IPS-18c (cell line): ENCODE measurements at regions not wholly inside any gene's neighbourhood (a gene's known extent, or its start where the extent isn't known, plus 50 kb on each side); places are given as distances from the start of the nearest gene placed in this dataset.
"Not testable (repeated sequence)": the region's sequence is repeated elsewhere in the genome, so short reads cannot be mapped to it uniquely, and the experiment has no call there.

ENCODE experiments used
- H3K4me3 ChIP-seq: 2 replicates; pipeline ENCODE4 v1.7.0; 2013; ENCODE audit warnings: low read depth, mild to moderate bottlenecking, low read length, moderate library complexity; ENCODE audit not compliant: insufficient read depth
- H3K9me3 ChIP-seq: one replicate; pipeline ENCODE4 v1.6.1; 2013; ENCODE audit warnings: mild to moderate bottlenecking, low read length, moderate library complexity; ENCODE audit not compliant: control insufficient read depth, insufficient read depth

DNA sequence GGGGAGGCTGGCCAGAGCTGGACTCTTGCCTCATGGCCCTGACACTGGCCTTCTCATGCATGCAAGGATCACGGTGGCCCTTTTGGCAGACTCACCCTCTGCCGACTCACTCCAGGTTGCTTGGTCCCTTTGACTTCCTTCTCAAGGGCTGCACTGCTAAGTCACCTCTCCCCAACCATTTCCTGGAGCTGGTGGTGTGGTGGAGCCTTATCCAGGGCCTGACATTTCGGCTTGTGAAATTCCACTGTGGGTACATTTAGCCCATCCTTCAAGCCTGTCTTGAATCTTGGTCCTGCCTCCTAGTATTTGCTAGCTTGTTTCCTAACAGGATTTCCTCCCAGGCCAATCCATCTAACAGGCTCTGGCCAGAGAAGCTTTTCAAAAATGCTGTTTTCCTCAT, 52.6 kb upstream of the JUN start:
- Histone ChIP-seq H3K4me3 (no peak overlapping the region), H3K9me3 (no peaks in the 10 kb centered on the region)

DNA sequence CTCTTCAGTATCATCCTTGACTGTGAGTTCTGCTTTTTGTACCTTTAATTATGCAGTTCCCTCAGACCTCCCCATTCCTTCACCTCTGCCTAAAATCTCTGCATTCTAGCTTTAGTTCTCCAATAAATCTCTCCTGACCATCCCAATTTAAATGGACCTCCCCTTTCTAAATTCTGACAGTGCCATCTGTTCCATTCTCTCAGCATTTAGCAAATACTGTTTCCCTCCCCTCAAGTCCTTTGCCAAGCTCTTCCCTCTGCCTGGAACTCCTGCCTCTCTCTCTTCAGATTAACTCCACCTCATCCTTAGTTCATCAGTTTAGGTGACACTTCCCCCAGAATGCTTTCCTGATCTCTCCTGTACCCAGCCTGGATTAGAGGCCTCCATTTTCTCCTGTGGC, 54.0 kb upstream of the JUN start:
- Histone ChIP-seq H3K4me3 (no peak overlapping the region), H3K9me3 (no peaks in the 10 kb centered on the region)

DNA sequence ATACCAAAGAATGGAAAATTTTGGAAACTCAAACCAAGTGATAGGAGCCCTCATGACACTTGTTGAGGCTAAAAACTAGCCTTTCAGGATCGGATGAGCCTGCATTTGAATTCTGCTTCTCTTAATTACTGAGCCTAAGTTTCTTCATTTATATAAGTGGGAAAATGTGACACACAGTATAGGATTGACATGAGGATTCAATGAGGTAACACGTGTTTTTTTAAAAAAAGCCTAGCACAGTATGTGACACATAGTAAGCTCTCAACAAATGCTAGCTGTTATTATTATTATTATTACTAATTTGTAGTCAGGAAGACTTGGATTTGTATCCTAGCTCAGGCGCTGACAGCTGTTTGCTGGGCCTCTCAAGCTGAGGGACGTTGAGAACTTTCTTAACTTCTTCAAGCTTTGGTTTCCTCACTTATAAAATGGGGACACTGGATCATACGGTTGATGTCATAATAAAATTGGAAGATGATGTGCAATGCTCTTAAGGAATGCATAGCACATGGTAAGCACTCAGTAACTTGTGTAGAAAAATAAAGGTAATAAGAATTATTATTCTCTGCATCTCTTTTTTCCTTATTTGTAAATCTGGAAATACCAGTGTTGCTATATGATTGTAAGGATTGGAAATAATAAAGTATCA, 55.4 kb upstream of the JUN start:
- H3K9me3 ChIP-seq: no peaks in the 10 kb centered on the region
- no peak overlapping the region for H3K4me3 ChIP-seq

DNA sequence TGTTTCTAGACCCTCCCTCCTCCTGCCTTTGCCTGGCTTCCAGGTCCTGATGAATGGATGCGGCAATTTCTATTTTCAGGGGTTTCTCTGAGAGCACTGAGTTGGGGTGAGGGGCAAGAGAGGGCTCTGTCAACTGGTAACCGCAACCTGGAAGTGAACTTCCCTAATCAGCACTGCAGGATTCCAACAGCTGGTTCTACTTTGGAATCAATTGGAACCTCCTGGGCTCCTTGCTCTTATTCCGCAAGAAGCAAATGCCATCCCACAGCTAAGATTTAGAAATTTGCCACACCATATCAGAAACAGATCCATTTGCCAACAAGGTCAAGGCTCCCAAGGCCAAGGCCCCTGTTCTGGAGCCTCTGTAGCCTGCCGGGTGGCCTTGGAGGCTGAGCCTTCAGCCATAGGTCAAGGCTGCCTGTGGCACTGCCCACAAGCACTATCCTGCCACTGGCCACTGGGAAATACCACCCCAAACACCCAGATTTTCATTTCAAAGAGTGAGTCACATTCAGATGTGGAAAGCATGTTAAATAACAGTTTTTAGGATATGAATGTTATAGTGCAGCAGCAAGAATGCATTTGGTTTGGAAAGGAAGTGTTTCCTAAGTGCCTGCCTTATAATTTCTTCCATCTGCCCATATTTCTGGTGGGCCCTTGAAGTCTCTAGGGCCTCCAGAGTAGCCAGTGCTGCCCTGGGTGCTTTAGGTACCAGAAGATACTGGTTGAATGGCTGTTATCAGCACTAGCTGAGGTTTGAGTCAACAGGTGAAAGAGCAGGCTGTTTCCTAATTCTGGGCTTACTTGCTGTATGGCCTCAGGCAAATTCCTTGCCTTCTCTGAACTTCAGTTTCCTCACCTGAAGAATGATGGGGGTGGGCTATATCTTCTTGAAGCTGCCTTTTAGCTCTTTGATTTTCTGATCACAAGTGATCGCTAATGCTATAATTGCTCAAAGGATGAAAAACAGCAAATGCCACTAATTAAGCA, 56.3 kb upstream of the JUN start:
- Histone ChIP-seq H3K4me3 (no peak overlapping the region), H3K9me3 (no peaks in the 10 kb centered on the region)

DNA sequence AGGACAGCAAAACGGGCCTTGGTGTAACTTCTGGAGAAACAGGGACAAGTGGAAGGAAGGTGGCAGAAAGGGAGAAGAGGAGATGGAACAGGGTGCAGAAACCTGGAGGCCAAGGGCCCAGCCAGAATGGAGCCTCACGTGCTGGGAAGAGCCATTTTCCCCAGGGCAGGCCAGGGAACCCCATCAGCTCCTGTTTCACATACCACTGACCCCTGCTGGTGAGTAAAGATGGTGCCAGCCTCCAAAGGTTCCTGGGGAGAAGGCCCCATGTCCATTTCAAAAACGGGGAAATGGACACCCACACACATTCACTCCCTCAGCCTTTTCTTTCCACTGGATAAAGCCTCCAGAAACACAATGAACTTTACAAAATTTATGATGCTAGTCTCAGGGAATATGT, 57.6 kb upstream of the JUN start:
- Histone ChIP-seq H3K9me3 (no peaks in the 10 kb centered on the region), H3K4me3 (no peak overlapping the region)

DNA sequence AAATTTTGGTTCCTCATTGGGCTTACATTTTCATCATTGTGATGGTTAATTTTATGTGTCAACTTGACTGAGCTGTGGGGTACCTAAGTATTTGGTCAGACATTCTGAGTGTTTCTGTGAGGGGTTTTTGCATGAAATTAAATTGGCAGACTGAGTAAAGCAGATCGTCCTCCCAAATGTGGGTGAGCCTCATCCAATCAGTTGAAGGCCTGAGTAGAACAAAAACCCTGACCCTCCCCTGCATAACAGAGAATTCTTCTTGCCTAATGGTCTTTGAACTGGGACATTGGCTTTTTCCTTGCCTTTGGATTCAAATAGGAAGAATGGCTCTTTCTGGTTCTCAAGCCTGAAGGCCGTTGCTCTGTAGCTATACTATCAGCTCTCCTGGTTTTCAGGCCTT, 59.1 kb upstream of the JUN start:
- Histone ChIP-seq H3K4me3 (no peak overlapping the region), H3K9me3 (no peaks in the 10 kb centered on the region)

DNA sequence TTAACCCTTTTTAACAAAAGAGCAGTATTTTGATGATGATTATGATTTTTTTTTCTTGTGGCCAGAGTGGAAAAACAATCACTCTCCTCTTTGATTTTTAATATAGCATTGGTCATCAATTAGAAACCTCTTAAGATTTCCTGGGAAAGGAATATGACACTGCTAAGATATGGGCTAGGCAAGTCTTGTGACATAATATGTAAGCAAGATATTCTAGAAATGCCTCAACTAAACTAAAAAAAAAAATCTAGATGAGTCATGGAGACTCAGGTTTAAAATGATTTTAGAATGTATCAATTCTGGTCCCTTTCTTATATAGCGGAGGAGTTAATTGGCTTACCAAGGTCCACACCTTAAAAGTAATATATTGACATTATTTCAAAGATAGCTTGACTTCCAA, 60.3 kb upstream of the JUN start:
- H3K9me3 ChIP-seq: no peaks in the 10 kb centered on the region
- H3K4me3 ChIP-seq: no peak overlapping the region

DNA sequence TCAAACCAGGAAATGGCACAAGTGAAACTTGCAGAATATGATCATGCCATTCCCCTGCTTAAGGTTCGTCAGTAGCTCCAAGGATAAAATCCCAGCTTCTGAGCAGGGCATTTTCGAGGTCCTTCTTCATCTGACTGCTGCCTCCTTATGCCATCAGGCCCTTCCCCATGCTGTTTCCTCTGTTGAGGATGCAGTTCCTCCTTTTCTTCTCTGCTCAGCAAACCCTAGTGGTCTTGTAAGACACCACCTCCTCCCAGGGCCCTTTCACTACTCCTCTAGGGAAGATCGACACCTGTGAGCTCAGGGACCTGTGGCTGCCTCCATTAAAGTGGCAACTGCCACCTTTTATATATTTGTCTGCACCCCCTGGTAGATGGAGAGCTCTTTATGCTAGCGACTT, 62.1 kb upstream of the JUN start:
- Histone ChIP-seq H3K9me3 (no peaks in the 10 kb centered on the region), H3K4me3 (no peak overlapping the region)

DNA sequence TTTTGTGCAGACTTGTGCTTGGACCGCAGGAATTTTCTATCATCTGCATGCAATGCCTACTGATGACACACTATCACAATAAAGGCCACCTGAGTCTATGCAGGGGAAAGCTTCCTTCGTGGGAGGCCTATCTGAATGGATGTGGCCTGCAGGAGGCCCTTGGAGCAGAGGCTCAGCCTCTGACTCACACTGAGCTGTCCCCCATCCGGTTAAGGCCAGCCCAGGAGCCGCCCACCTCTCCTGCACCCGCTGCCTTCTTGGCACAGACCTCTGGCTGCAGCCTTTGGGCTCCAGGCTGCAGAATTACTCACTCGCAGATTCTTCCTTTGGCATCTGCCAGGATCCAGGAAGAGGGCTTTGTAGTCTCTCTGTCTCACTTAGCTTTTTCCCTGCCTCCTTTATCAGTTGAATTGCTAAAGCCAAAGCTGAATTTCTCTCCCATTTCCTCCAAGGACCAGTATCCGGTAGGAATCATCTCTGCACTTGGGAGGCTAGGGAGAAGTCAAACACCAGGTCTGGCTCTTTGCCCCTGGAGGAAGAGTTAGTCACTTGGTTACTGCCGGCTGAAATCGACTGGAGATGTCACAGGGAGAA, 65.1 kb upstream of the JUN start:
- H3K9me3 ChIP-seq: no peaks in the 10 kb centered on the region
- H3K4me3 ChIP-seq: no peak overlapping the region

DNA sequence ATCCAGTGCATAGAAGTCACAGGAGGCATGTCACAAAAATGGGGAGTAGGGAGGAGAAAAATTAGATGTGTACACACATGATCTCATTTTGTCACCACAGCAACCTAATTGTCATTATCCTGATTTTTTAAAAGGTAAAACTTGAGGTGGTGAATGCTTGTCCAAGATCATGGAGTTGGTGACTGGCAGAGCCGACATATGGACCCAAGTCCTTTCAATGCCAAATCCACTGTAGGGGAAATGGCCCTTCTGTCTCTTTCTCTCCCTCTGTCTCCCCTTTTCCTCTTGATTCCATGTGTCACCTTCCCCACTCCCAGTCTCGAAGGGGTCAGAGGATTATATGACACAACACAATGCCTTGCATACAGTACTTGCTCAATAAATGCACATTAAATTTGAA, 65.7 kb upstream of the JUN start:
- Histone ChIP-seq H3K9me3 (no peaks in the 10 kb centered on the region), H3K4me3 (no peak overlapping the region)

DNA sequence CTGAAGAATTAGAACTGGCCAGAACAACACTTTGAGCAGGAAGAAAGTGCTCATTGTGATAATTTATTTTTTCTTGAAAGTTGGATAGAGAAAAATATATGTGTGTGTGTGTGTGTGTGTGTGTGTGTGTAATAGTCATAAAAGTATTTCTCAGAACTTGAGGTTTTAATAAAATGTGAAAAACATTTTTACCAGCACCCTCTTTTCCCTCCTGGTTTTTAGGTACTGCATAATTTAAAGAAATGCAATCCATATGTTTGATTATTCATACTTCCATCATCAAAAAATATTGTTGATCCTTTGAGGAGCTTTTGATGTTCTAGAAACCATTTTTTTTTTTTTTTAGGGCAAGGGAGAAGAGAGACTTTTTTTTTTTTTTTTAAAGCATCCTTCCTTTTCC, 66.8 kb upstream of the JUN start:
- peaks cover under 1% of the 10 kb centered on the region for H3K9me3 ChIP-seq
- no peak overlapping the region for H3K4me3 ChIP-seq

DNA sequence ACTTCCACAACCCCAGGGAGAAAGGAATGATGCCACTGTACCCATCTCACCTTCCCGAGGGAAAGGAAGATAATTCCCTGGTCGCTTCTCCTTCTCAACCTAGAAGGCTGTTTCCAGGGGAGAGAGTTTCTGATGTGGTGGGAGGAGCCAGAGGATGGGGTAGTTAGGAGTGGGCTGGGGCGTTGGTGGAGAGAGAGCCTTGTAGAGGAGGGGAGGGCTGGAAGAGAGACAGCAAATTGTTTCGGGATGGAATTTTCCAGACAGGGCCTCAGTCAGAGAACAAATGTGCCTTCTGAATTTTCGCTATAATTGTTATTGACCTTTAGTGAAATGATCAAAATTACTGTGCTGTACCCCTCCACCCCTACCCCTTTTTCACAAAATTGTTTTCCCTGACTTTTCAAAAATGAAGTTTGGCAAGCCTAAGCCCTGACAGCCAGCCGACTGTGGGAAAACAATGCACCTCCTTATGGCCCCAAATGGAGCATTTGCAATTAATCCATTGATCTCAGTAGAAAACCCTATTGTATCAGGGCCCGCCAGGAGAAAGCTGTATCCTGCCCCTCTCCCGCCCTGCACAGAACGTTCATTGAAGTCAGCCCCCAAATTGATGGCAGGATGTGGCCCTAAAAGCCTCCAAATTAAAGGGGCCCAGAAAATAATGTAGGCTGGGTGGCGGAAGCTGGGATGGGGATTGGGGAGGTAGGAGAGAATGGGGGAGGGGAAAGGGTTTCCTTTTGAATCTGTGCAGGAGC, 69.1 kb upstream of the JUN start:
- Histone ChIP-seq H3K9me3 (peaks cover 3% of the 10 kb centered on the region), H3K4me3 (no peak overlapping the region)

DNA sequence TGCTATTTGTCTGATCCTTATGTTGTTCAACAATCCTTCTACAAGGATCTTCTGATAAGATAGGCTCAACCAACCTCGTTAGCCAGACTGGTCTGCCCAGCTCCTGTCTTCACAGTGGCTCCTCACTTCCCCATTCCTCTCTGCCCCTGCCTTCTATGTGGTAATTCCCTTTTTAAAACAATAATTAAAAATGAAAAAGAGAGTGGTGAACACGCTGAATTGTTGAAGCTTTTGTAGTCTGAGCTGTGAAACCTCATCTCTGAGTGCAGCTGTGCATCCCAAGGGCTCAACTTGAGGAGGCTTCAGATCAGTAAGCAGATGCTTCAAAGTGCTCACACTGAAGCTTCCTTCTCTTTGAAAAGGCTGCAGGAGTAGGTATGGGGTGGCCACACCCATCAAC, 70.7 kb upstream of the JUN start:
- H3K9me3 ChIP-seq: peaks cover 3% of the 10 kb centered on the region
- no peak overlapping the region for H3K4me3 ChIP-seq

DNA sequence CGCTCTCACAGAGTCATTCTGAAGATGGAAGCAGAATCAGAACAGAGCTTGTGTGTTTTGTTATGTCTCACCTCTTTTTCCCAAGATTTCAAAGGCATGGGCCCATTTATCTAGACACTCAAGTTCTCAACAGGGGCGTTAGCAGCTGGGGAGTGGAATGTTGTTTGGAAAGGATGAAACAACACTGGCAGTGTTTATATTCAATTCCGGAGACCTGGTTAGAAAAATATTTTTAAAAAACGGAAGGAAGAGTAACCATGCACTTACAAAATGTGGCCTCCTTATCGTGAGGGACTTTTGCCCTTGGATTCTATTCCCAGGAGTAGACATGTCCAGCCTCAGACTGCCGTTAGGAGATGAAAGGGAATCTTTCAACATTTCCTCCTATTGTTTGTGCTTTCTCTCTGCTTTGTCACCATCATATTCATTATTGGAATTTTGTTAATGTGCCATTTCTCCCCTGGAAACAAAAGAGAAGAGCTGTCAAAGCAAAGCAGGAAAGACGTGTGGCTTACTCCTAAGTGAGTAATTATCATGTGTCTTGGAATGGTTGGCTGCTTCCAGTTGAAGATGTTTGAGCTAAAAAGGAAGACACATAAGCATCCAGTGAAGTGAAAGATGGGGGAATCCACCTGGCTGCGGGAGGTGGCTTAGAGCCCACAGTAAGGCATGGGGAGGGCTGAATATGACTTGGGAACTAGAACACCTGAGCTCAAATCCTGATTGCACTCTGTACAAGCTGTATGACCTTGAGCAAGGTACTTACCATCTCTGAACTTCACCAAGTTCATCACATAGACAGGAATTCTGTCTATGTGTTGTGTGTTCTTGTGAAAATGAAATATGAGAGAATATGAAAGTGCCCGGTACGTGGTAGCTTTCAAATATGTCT, 71.7 kb upstream of the JUN start:
- Histone ChIP-seq H3K9me3 (peaks cover 3% of the 10 kb centered on the region), H3K4me3 (no peak overlapping the region)

DNA sequence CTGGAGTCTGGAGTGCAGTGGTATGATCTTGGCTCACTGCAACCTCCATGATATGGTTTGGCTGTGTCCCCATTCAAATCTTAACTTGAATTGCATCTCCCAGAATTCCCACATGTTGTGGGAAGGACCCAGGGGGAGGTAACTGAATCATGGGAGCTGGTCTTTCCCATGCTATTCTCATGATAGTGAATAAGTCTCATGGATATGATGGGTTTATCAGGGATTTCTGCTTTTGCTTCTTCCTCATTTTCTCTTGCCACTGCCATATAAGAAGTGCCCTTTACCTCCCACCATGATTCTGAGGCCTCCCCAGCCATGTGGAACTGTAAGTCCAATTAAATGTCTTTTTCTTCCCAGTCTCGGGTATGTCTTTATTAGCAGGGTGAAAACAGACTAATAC, 72.4 kb upstream of the JUN start:
- H3K4me3 ChIP-seq, H3K9me3 ChIP-seq: not testable (repeated sequence)

DNA sequence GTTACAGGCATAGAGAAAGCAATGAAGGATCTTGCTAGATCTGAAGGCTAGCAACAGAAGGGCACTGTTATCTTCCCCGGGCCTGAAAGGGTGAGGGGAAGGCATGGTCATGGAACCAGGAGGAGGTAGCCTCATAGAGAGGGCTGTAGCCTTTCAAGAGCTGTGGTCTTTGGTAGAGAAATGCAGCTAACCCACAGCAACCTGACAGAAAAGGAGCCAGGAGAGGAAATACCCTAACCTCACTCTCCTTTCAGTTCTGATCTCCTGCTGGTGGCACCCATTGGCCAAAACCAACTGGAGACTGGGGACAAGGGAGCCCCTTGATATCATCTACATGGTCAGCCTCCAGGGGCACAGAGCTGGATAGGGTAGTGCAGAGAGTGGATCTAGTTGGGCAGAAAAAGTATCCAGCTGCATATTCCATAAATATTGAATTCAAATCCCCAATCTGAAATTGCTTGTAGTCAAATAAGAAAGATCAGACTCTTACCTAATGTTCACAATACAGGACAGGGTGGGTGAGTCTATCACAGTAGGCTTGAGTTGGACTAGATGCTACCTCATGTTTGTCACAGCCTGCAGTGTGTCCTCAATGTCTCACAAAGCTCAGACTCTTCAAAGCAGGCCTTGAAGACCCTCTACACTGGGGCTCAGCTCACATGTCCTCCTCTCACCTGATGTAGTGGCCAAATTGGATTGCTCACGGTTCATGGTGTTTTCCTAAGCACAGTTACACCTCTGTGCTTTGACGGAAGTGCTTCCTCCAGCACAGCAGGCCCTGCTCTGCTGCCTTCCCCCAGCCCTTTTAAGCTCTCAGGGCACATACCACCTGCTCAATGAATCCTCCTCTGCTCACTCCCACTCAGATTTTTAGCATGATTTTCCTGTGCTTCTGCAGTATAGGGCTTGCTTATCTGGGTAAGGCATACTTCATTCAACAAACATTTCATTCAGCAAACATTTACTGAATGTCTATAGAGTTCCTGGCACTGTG, 74.1 kb upstream of the JUN start:
- peaks cover 3% of the 10 kb centered on the region for H3K9me3 ChIP-seq
- no peak overlapping the region for H3K4me3 ChIP-seq
